ENCODE measurements at regions not wholly inside any gene's neighbourhood (a gene's known extent, or its start where the extent isn't known, plus 50 kb on each side); places are given as distances from the start of the nearest gene placed in this dataset.
A peak's percentile ranks its signal among the peaks of the same experiment; 100 is the strongest.
"Not testable (repeated sequence)": the region's sequence is repeated elsewhere in the genome, so short reads cannot be mapped to it uniquely, and the experiment has no call there.

DNA sequence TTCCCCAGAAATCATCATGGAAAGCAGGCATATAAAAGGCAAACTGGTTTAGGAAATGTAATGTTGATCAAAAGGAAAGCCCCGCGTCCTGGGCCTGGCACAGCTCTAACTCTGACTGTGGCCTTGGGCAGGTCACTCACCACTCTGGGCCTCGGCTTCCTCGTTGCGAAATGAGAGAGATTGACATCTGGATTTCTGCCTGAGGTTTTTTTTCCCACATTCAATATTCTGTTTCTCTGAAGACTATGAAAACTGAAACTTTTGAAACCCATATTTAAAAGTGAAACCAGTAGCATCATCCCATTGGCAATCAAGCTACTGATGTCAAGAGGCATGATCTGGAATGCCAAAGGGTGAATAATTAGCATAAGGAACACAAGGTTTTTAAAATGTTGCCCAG lies 369.7 kb upstream of the NPVF start:
- H3K27ac ChIP-seq, result peak overlapping the region; percentile 2 to 77 (median 45)
- no peaks in the 10 kb centered on the region for H3K36me3 ChIP-seq (replicated peaks in 1 of 2)
- H3K27me3 ChIP-seq, result no peaks in the 10 kb centered on the region
- peak; percentile 67 to 92 (median 84) for DNase-seq
- no peaks in the 10 kb centered on the region for H3K9me3 ChIP-seq (replicated peaks in 1 of 3)
- TF ChIP-seq CTCF (IDR thresholded peaks at IDR 0.05) (no peak), POLR2A (IDR thresholded peaks at IDR 0.05) (peak in 1 of 2 donors; percentile 35)
- 12 to 35% (median 27%) methylated on average over 5 of the region's 5 CpGs for WGBS, 4 donors
- peaks cover 0 to 20% of the 10 kb centered on the region in 2 donors for H3K4me1 ChIP-seq (replicated peaks in 1 of 2)
- H3K4me3 ChIP-seq, result no peak overlapping the region
- intact Hi-C loops (cut with DNase I), result no loop called here

DNA sequence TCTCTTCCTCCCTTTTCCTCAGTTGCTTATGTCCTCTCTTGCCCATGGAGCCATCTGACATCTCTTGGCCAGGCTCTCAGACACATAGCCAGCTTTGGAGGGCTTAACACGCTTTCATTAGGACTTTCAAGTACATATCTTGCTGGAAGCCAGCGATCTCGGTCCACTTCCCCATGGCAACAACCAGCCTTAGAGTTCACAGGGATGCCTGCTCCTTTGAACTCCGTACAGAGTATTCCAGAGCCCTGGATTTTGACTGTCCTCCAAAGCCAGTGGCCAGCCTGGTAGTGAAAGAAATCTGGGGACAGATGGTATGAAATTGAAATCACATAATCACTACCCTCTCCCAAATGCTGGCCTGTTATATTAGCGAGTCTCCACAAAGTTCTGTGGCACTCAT lies 370.5 kb upstream of the NPVF start:
- peak overlapping the region in 4 of 5 donors; percentile 2 to 45 (median 16) for H3K27ac ChIP-seq

GRCh38 chr7:25600262-25600920 lies 372.1 kb upstream of the NPVF start:
- no peaks in the 10 kb centered on the region for H3K9me3 ChIP-seq (replicated peaks in 1 of 3)
- DNase-seq, result no peak
- intact Hi-C loops (cut with DNase I), result no loop called here
- no peaks in the 10 kb centered on the region for H3K27me3 ChIP-seq
- no peak overlapping the region for H3K4me3 ChIP-seq
- peaks cover 0 to 20% of the 10 kb centered on the region in 2 donors for H3K4me1 ChIP-seq (replicated peaks in 1 of 2)
- TF ChIP-seq CTCF (IDR thresholded peaks at IDR 0.05) (no peak), POLR2A (IDR thresholded peaks at IDR 0.05) (no peak)
- no peak overlapping the region for H3K27ac ChIP-seq
- H3K36me3 ChIP-seq (replicated peaks in 1 of 2), result no peaks in the 10 kb centered on the region
- WGBS, 4 donors, result 82 to 88% (median 85%) methylated on average over 3 of the region's 3 CpGs

More for the DNA sequence above, 370.5 kb upstream of the NPVF start:
- no peaks in the 10 kb centered on the region for H3K27me3 ChIP-seq
- DNase-seq, result no peak
- WGBS, 4 donors, result 91 to 100% (median 96%) methylated on average over 5 of the region's 5 CpGs
- intact Hi-C loops (cut with DNase I), result no loop called here
- H3K4me1 ChIP-seq (replicated peaks in 1 of 2), result peaks cover 0 to 20% of the 10 kb centered on the region in 2 donors
- no peaks in the 10 kb centered on the region for H3K36me3 ChIP-seq (replicated peaks in 1 of 2)
- TF ChIP-seq CTCF (IDR thresholded peaks at IDR 0.05) (no peak), POLR2A (IDR thresholded peaks at IDR 0.05) (no peak)
- no peak overlapping the region for H3K4me3 ChIP-seq
- H3K9me3 ChIP-seq (replicated peaks in 1 of 3), result no peaks in the 10 kb centered on the region

GRCh38 chr7:25602730-25603426 lies 374.6 kb upstream of the NPVF start:
- Histone ChIP-seq H3K4me3 (peak overlapping the region in 1 of 4 donors; percentile 50), H3K4me1 (replicated peaks in 1 of 2) (peaks cover 0 to 15% of the 10 kb centered on the region in 2 donors), H3K27ac (peak overlapping the region in 1 of 5 donors; percentile 10)
- DNase-seq; H3K36me3 ChIP-seq (replicated peaks in 1 of 2); intact Hi-C loops (cut with DNase I); H3K27me3 ChIP-seq; H3K9me3 ChIP-seq (replicated peaks in 1 of 3): not testable (repeated sequence)
- WGBS, 4 donors, result 8 to 23% (median 14%) methylated on average over 7 to 27 of the region's 30 CpGs

Measured in adrenal gland (tissue), 9 donors.